Brain microvascular endothelial cell (primary cell): ENCODE measurements at regions not wholly inside any gene's neighbourhood (a gene's known extent, or its start where the extent isn't known, plus 50 kb on each side); places are given as distances from the start of the nearest gene placed in this dataset.

Source experiments
- DNase-seq: peaks from one replicate; pipeline ENCODE4 v3.0.0-alpha.2; 2020
- H3K27ac ChIP-seq: fragments of 250-450 bp; sonication (Bioruptor Pico); 2 replicates; pipeline ENCODE4 v1.5.1; 2020; ENCODE audit warnings: mild to moderate bottlenecking, moderate library complexity
- H3K27me3 ChIP-seq: fragments of 250-450 bp; sonication (Bioruptor Pico); replicated peaks from 2 replicates; pipeline ENCODE4 v1.5.1; 2020; ENCODE audit warnings: mild to moderate bottlenecking
- H3K36me3 ChIP-seq: fragments of 250-450 bp; sonication (Bioruptor Pico); replicated peaks from 2 replicates; pipeline ENCODE4 v1.5.1; 2020; ENCODE audit warnings: mild to moderate bottlenecking
- H3K4me3 ChIP-seq: 2 replicates; pipeline ENCODE4 v1.5.1; 2011; ENCODE audit warnings: low read depth, mild to moderate bottlenecking, control low read depth, low read length, moderate library complexity
- in situ Hi-C: cut with HindIII; loops from 2 replicates; pipeline ENCODE4 v1.10.0; 2017; ENCODE audit warnings: low sequenced_read_pairs, low pct_ligation_motif_present
- TF ChIP-seq, protein P1 (sequence below): IDR thresholded peaks from 2 replicates; pipeline ENCODE4 v1.5.1; 2011; ENCODE audit warnings: low read depth, mild to moderate bottlenecking, moderate library complexity, low read length, control low read depth, inconsistent platforms; ENCODE audit errors: missing control alignments

DNA sequence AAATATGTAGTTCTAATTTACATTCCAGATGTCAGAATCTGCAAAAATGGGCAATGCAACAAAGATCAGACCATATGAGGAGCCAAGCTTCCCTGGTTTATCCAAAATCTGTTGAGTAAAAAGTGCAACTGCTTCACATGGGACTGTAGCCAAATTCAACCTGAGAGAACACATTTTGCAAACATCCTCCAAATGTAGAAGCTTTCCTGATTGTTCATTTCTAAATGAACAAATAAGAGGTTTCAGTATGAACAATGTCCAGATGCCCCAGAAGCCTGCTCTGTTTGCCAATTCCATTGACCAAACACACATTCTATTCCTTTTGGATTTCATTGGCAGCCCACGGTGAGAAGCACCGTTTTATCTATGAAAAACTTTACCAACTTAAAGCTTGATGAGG lies 117.9 kb upstream of the OSR1 start:
- in situ Hi-C loops, result no loop called here
- no peaks in the 10 kb centered on the region for H3K36me3 ChIP-seq
- TF ChIP-seq, protein P1, sequence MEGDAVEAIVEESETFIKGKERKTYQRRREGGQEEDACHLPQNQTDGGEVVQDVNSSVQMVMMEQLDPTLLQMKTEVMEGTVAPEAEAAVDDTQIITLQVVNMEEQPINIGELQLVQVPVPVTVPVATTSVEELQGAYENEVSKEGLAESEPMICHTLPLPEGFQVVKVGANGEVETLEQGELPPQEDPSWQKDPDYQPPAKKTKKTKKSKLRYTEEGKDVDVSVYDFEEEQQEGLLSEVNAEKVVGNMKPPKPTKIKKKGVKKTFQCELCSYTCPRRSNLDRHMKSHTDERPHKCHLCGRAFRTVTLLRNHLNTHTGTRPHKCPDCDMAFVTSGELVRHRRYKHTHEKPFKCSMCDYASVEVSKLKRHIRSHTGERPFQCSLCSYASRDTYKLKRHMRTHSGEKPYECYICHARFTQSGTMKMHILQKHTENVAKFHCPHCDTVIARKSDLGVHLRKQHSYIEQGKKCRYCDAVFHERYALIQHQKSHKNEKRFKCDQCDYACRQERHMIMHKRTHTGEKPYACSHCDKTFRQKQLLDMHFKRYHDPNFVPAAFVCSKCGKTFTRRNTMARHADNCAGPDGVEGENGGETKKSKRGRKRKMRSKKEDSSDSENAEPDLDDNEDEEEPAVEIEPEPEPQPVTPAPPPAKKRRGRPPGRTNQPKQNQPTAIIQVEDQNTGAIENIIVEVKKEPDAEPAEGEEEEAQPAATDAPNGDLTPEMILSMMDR, result no peak
- H3K4me3 ChIP-seq, result no peak overlapping the region
- no peaks in the 10 kb centered on the region for H3K27me3 ChIP-seq
- no peak for DNase-seq
- H3K27ac ChIP-seq, result no peak overlapping the region

GRCh38 chr2:19474128-19474527 lies 115.7 kb upstream of the OSR1 start:
- in situ Hi-C loops, result no loop called here
- TF ChIP-seq, protein P1, result no peak
- no peak overlapping the region for H3K27ac ChIP-seq
- no peaks in the 10 kb centered on the region for H3K27me3 ChIP-seq
- H3K4me3 ChIP-seq, result no peak overlapping the region
- no peaks in the 10 kb centered on the region for H3K36me3 ChIP-seq
- DNase-seq, result no peak

GRCh38 chr2:19473350-19473749 lies 114.9 kb upstream of the OSR1 start:
- no peak for DNase-seq
- H3K36me3 ChIP-seq, result no peaks in the 10 kb centered on the region
- no peak overlapping the region for H3K27ac ChIP-seq
- H3K4me3 ChIP-seq, result no peak overlapping the region
- TF ChIP-seq, protein P1, result no peak
- H3K27me3 ChIP-seq, result no peaks in the 10 kb centered on the region
- in situ Hi-C loops, result no loop called here

- Histone ChIP-seq H3K27me3 (no peaks in the 10 kb centered on the region), H3K36me3 (no peaks in the 10 kb centered on the region), H3K27ac (no peak overlapping the region), H3K4me3 (no peak overlapping the region)
- in situ Hi-C loops, result no loop called here
- TF ChIP-seq, protein P1, result no peak
- no peak for DNase-seq
These were observed 114.1 kb upstream of the OSR1 start for GRCh38 chr2:19472391-19472978.

DNA sequence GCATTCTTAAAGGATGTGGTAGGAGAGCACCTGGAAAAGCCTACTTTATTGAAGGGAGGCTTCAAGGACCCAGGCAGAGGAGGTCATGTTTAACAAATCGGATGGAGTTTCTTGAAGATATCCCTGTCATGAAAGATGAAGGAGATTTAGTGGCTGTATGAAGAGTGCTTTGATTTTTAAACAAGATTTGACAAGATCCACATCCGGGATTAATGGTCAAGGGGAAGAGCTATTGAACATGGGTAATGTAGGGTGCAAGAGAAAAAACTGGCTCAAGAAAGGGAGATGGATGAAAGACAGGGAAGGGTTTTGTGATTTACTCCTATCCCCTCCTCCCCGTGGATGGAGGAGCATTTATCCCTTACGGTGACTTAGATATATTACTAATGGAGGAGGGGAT lies 113.1 kb upstream of the OSR1 start:
- Histone ChIP-seq H3K36me3 (no peaks in the 10 kb centered on the region), H3K4me3 (no peak overlapping the region), H3K27ac (no peak overlapping the region), H3K27me3 (no peaks in the 10 kb centered on the region)
- TF ChIP-seq, protein P1, result no peak
- in situ Hi-C loops, result no loop called here
- DNase-seq, result no peak

GRCh38 chr2:19465978-19466377 lies 107.6 kb upstream of the OSR1 start:
- in situ Hi-C loops, result no loop called here
- Histone ChIP-seq H3K27me3 (no peaks in the 10 kb centered on the region), H3K4me3 (no peak overlapping the region), H3K36me3 (no peaks in the 10 kb centered on the region), H3K27ac (no peak overlapping the region)
- TF ChIP-seq, protein P1, result no peak
- no peak for DNase-seq
